AG04450 (cell line): ENCODE measurements at regions not wholly inside any gene's neighbourhood (a gene's known extent, or its start where the extent isn't known, plus 50 kb on each side); places are given as distances from the start of the nearest gene placed in this dataset.

ENCODE experiments used
- CTCF ChIA-PET: fragments of 300-600, 350-600 bp; formaldehyde crosslinking; extraction: SDS; loops from one replicate; lab custom pipeline; 2022; ENCODE audit warnings: antibody characterized with exemption, inconsistent platforms; lab: Charles Lee
- POLR2A ChIA-PET: fragments of 350-600 bp; formaldehyde crosslinking; extraction: SDS; loops from one replicate; lab custom pipeline; 2021; ENCODE audit warnings: antibody characterized with exemption, inconsistent platforms; lab: Yijun Ruan, JAX
- DNase-seq: peaks from one replicate; pipeline ENCODE4 v3.0.0-alpha.2; 2011; ENCODE audit warnings: low read depth, low spot score
- H3K27ac ChIP-seq: one replicate; pipeline ENCODE4 v1.5.1; 2012; ENCODE audit warnings: low read depth, low read length, control low read depth
- H3K27me3 ChIP-seq: one replicate; pipeline ENCODE4 v1.6.0; 2012; ENCODE audit warnings: low read length; ENCODE audit not compliant: control insufficient read depth, insufficient read depth
- H3K4me3 ChIP-seq: 2 replicates; pipeline ENCODE4 v1.5.1; 2011; ENCODE audit warnings: mild to moderate bottlenecking, low read depth, low read length, control low read depth
- H3K9me3 ChIP-seq: 2 replicates; pipeline ENCODE4 v1.5.1; 2012; ENCODE audit warnings: low read length; ENCODE audit not compliant: control insufficient read depth, insufficient read depth
- CTCF ChIP-seq: IDR thresholded peaks from 2 replicates; pipeline ENCODE4 v1.5.1; 2011; ENCODE audit warnings: low read depth, low read length, control low read depth, inconsistent platforms

GRCh38 chr14:62592877-62593276 lies 452.4 kb downstream of the KCNH5 start:
- Histone ChIP-seq H3K4me3 (no peak overlapping the region), H3K27ac (no peak overlapping the region), H3K9me3 (no peaks in the 10 kb centered on the region), H3K27me3 (no peaks in the 10 kb centered on the region)
- ChIA-PET CTCF (no interaction called here), POLR2A (interaction anchor here (0.8 kb wide), 1 partner anchor 184 kb away, joined by 3 read pairs; no protein-coding TSS in a partner anchor)
- no peak for TF ChIP-seq CTCF
- DNase-seq, result no peak

GRCh38 chr14:62597143-62597542 lies 448.1 kb downstream of the KCNH5 start:
- H3K4me3 ChIP-seq, result no peak overlapping the region
- ChIA-PET CTCF (interaction anchor here (0.9 kb wide), 1 partner anchor 11 kb away, joined by 4 read pairs; no protein-coding TSS in a partner anchor), POLR2A (no interaction called here)
- no peaks in the 10 kb centered on the region; the same call in 1 of the 2 replicates for H3K9me3 ChIP-seq
- H3K27me3 ChIP-seq, result no peaks in the 10 kb centered on the region
- H3K27ac ChIP-seq, result no peak overlapping the region
- no peak for TF ChIP-seq CTCF
- no peak for DNase-seq

- DNase-seq, result no peak
- CTCF ChIA-PET, result no interaction called here
Observed at GRCh38 chr14:62599616-62600385, 445.5 kb downstream of the KCNH5 start.

GRCh38 chr14:62602712-62603111 lies 442.5 kb downstream of the KCNH5 start:
- no peak overlapping the region for H3K4me3 ChIP-seq
- H3K9me3 ChIP-seq, result no peaks in the 10 kb centered on the region; the same call in 1 of the 2 replicates
- no peak for DNase-seq
- H3K27ac ChIP-seq, result no peak overlapping the region
- CTCF ChIA-PET, result no interaction called here
- no peak for TF ChIP-seq CTCF
- POLR2A ChIA-PET, result no interaction called here
- H3K27me3 ChIP-seq, result no peaks in the 10 kb centered on the region

More at GRCh38 chr14:62599616-62600385, 445.5 kb downstream of the KCNH5 start:
- no peak for TF ChIP-seq CTCF
- POLR2A ChIA-PET, result no interaction called here
- Histone ChIP-seq H3K9me3 (no peaks in the 10 kb centered on the region; the same call in 1 of the 2 replicates), H3K4me3 (no peak overlapping the region), H3K27ac (no peak overlapping the region), H3K27me3 (no peaks in the 10 kb centered on the region)

- ChIA-PET POLR2A (no interaction called here), CTCF (no interaction called here)
- no peaks in the 10 kb centered on the region for H3K27me3 ChIP-seq
- no peak overlapping the region for H3K27ac ChIP-seq
- DNase-seq, result no peak
- H3K9me3 ChIP-seq, result no peaks in the 10 kb centered on the region; the same call in 1 of the 2 replicates
- TF ChIP-seq CTCF, result no peak
- no peak overlapping the region for H3K4me3 ChIP-seq
Observed at GRCh38 chr14:62604524-62604923, 440.7 kb downstream of the KCNH5 start.
